EL (cell line): ENCODE measurements at regions not wholly inside any gene's neighbourhood (a gene's known extent, or its start where the extent isn't known, plus 50 kb on each side); places are given as distances from the start of the nearest gene placed in this dataset.
"Not testable (repeated sequence)": the region's sequence is repeated elsewhere in the genome, so short reads cannot be mapped to it uniquely, and the experiment has no call there.

ENCODE experiments used
- DNase-seq: peaks from one replicate; pipeline ENCODE4 v3.0.0-alpha.2; 2016

DNA sequence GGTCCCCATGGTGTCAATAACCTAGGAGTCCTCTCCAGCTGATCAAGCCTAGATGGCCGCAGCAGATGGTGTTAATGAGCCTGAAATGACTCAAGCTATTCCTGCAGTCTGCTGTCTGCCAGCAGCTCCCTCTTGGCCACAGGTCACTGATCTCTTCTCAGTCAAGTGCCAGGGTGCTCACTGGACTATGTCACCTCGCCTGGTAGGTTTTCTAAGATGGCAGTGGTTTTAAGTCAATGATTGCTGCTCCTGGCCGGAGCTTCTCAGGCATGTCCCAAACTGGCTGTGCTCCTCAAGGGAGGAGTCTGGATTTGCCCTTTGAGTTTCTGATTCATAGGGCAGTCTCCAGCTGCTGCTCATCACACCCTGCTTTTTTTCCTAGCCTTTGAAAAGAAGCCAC lies 58.6 kb upstream of the SHISA6 start:
- DNase-seq: no peak

DNA sequence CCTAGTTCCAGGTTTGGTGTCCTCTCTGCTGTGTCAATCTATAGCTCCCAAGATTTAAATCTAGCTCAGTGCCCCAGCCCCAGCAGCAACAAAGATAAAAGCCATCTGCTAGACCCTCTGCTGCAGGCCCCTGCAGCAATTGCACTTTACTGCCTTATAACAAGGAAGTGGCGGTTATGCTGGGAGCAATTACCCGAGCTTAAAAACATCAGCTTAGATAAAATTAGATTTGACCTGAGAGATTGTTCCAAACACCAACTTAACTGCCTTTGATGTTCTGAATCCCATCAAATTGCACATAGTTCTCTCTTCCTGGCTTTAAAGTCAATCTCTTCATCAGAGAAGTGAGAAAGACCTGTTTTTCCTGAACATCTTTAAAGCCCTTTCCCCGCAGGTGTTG lies 62.4 kb upstream of the SHISA6 start:
- DNase-seq: no peak

DNA sequence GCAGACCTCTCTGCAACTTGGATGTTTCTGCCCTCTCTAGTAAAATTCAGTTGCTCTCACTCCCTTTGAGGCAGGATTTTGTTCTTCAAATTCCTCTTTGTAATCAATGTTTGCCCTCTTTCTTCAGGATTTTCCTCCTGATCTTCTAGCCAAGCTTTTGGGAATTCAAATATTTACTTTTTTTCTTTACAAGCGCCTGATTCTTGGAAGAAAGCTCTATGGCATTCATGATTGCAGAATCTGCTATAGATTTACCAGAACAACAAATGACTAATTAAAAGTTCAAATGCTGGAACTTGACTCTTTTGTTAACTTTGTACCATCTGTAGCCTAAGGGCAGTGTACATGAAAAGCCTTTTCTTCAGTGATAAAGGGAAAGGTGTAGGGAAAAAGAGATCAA lies 63.7 kb upstream of the SHISA6 start:
- no peak for DNase-seq

DNA sequence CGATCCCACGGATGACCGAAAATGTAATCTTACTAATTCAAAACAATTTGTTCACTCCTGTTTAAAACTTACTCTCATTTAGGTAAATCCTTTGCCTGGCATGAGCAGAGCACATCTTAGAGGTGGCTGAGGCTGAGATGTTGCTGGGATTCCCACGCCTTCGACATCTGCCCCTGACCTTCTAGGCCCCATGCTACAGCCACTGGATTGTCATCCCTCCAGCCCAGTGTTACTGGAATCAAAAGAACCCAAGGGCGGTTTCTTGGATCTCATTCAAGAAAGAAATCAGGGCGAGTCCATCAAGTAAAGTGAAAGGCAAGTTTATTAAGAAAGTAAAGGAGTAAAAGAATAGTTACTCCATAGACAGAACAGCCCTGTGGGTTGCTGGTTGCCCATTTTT lies 64.5 kb upstream of the SHISA6 start:
- DNase-seq: no peak

DNA sequence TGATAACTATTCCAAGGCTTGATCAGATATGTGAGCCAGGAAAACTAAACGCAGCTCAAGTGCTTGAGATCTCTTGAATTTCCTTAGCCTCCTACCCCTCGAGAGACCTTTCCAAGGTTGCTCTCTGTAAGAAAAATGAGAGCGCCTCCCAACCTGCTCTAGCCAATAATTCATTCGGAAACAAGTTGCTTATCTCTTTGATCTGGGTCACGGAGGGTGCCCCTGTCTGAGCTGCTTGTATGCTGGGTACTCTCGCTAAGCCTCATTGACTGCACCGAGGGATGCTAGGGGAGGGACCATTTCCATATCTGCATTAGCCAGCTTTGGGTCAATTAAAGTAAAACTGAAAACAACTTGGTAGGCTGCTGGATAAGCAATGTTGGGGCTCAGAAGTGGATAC lies 70.1 kb upstream of the SHISA6 start:
- DNase-seq: no peak

DNA sequence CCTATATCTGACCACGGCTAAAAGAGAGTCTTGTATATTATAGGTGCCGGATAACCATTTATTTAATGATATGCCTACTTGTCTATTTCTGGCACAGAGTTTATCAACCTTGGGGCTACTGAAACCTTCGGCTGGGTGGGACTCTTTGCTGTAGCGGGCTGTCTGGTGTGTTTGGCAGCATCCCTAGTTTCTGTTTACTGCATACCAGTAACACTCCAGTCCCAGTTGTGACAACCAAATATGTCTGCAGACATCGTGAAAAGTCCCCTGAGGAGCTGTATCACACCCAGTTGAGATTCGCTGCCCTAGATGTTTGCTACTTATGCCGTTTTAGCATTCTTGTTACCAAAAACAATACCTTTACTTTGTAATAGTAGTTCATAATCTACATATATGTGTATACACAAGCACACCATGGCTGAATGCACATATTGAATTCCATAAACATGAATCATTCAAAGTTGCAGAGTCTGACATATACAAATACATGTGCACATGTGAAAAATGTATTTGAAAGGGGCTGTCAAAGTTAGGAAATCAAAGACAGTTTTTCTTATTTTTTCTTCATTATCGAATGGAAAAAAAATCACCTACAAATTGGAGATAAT lies 89.1 kb upstream of the SHISA6 start:
- no peak for DNase-seq

DNA sequence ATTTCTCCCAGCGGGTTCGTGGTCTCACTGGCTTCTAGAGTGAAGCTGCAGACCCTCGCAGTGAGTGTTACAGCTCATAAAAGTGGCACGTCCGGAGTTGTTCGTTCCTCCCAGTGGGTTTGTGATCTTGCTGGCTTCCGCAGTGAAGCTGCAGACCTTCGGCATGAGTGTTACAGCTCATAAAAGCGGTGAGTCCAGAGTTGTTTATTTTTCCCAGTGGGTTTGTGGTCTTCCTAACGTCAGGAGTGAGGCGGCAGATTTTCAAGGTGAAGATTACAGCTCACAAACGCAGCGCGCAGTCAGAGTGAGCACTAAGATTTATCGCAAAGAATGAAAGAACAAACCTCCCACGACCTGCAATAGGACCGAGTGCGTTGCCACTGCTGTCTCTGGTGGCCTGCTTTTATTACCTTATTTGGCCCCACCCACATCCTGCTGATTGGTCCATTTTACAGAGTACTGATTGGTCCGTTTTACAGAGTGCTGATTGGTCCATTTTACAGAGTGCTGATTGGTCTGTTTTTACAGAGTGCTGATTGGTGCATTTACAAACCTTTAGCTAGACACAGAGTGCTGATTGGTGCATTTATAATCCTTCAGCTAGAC lies 90.0 kb upstream of the SHISA6 start:
- not testable (repeated sequence) for DNase-seq

DNA sequence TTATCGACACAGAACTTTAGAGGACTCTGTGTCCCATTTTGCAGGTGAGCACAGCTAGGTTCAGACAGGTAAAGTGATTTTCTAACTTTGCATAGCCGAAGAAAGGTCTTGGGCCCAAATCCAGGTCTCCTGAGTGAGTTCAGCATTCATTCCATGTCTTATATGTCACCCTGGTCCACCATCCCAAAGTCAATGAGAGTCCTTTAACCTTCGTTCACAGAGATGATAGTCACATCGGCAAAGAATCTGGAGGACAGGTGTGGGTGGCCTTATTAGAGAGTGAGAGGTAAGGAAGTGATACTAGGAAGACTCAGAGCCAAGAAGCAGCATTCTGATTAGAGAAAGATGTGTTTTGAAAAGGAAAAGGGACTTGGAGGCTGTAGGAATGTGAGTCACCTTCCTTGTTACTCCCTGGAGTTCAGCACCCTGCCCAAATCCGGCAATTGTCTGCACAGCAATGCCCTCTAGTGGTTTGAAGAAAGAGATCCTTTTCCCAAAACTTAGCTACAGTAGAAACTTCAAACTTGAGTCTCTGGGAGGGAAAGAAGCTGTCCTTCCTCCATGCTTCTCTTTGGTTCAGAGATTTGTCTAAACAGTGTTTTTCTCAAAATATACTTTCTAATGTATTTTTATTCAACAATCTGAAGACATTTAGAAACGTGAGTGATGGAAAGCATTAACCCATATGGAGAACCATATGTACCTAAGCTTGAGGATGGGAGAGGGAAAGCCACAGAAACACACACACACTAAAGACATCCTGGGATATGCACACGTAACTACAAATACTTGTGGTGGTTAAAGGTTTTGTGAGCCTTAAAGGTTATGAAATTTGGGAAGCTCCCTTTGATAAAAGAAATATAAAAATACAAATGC lies 96.4 kb upstream of the SHISA6 start:
- peak; percentile 2 for DNase-seq

DNA sequence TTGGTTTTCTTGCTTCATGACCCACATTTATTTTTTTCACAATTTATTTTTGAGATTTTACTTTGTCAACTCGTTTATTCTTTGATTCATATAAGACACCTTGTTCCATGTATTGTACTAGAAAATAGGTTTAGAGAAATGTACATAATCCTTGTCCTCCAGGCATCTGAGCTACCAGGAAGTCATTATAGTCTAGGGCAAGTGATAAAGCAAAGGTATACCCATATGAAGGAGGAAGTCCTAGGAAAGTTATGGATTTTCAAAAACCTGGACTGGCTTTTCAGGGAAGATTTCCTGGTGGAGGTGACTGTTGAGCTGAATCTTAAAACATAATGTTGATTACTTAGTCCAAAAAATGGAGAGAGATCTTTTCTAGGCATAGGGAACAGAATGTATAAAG lies 98.8 kb upstream of the SHISA6 start:
- no peak for DNase-seq

DNA sequence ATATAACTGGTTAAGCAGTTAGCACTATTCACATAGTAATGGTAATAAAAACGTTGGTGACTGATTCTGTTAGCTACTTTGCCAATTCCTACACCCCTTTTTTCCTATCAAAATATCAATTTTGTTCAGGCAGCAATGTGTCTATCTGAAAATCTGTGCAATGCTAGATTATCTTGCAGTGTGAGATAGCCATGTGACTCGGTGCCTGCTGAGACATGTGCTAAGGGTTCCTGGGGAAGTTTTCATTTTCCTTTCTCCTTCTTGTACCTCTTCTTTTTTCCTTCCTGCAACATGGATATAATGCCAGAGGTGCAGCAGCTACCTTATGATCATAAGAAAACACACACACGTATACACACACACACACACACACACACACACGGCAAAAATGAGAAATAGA lies 100.5 kb upstream of the SHISA6 start:
- no peak for DNase-seq

DNA sequence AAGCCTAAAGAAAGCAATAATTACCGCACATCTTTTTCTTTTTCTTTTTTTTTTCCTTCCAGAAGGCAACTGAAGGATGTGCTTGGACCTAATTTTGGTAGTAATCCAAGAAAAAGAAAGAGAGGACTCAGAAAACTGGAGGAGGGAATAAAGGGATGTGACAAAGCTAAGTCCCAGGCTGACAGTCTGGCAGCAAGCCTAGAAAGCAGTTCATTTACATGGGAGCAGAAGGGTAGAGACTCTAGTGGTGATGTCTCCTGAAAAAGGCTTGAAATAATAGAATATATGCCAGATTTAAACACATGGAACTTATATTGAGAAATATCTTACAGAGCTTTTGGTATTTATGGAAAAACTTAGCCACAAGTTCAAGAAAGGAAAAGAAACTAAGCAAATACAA lies 101.0 kb upstream of the SHISA6 start:
- no peak for DNase-seq

DNA sequence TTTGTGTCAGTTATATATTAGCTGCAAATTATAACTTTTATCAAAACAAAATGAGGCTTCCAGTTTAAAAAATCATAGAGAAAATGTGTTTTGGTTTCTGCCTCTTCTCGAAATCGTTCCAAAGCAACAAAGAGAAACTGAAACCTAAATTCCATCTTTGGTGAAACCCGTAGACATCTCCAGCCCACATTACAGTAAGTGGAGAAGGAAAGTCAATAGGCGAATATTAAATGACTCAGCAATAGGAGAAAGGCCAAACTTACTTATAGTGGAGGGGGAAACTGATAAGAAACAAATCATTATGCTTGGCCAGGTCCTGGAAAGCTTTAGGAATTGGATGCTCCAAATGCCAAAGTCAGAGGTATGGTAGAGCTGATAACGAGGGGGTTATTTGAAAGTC lies 103.0 kb upstream of the SHISA6 start:
- no peak for DNase-seq

DNA sequence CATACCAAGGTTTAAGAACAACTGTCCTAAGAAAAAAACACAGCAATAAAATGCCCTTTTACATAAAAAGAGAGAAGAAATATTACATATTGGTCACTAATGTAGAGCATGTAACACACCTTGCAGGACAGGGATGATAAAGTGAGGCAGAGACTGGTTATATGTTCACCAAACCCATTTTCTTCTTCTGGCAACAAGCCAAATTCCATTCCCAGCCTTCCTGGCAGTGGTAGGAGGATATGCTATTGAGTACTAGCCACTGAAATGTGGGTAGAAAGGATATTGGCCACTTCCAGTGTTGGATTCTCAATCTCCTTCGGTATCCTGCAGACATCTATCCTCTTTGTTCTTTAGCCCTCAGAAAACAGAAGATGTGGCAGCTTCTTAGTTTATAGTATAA lies 105.2 kb upstream of the SHISA6 start:
- no peak for DNase-seq

DNA sequence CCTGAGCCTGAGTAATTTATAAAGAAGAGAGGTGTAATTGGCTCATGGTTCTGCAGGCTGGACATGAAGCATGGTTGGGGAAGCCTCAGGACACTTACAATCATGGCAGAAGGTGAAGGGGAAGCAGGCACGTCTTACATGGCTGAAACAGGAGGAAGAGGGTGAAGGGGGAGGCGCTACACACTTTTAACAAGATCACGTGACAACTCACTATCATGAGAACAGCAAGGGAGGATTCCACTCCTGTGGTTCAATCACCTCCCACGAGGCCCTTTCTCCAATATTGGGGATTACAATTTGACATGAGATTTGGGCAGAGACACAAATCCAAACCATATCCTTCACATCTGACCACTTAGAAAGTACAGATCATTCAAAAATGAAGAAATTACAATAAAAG lies 110.6 kb upstream of the SHISA6 start:
- no peak for DNase-seq

DNA sequence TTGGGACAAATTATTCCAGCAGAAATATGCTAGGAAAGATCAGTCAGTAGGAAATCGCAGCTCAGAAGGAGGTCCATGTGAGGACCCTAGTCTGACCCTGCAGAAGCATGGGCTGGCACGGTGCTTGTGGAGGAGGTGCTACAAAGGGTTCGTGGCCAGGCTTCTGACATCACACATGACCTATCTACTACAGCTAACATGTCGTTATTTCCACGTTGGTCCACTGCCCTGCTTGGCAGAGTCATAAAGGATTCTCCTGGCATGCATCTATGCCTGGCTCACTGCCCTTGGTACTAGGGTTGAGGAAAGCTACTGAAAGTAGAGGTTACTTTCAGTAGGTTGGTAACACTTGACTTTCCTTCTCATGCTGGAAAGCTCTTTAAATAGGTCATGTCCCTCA lies 118.1 kb upstream of the SHISA6 start:
- DNase-seq: no peak

DNA sequence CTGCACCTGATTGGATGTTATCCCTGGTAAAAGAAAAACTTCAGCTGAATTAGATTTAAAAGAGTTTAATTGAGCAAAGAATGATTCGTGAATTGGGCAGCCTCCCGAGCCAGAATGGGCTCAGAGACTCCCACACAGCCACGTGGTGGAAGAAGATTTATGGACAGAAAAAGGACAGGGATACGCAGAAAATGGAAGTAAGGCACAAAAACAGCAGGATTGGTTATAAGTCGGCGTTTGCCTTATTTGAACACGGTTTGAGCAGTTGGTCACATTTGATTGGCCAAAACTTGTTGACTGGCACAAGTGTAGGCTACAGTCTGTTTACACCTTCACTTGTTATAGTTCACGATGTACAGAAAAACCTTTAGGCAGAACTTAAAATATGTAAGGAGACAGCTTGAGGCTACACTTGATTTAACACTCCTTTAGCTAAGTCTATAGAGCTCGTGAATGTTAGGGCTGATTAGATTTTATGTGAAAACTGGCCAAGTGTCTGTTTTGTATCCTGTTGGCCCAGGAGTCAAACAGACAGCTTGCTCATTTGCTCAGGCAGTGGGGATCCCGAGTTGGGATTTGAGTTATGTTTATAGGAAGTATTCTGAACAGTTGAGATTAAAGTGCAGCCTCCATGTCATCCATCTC lies 119.5 kb upstream of the SHISA6 start:
- no peak for DNase-seq

DNA sequence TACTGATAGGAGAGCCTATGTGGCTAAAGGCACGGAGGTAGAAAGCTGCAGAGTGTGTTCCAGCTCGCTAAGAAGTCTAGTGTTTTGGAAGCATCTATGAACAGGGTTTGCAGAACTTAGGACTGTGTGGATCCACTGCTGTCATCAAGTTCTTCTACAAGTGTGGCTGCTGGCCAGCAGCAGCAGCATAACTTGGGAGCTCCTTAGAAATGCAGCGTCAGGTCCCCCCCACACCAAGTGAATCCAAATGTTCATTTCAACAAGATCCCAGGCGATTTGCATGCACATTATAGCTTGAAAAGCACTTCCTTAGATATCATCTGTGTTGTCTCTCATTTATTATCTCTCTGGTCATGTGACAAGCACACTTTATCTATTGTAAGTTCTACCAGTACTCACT lies 131.9 kb upstream of the SHISA6 start:
- DNase-seq: no peak

DNA sequence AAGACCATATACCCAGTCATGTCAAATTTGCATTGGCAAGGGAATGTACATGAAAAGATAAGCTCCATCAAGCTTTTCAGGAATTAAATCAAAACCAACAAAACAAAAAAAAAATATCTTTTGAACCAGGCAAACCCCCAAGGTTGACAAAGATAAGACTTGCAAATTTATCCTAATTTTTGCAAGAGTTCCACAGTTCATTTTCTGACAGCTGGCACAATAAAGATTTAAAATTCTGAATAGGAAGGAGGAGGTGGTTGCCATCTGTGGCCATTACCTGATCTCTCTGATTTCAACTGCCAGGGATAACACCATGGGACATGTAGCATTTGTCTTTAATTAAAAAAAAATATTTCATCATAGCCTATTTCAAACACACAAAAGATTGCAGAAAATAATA lies 135.9 kb upstream of the SHISA6 start:
- no peak for DNase-seq

DNA sequence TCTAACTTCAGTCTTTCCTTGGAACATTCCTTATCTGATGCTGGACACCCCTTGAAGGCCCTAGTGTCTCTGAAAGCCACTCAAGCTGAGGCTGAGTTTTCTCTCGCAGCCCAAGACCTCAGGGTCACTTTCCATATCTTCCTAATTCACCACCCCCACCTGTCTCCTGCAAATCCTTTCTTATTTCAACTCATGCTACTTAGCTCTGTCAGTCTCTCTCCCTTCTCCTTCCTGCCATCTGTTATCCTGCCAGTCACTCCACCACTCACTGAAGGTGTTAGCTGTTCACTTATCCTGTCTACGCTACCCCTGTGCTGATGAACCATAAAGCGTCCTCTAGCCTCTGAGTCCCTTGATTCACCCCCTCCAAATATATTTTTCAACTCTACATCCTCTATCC lies 143.9 kb upstream of the SHISA6 start:
- DNase-seq: no peak

DNA sequence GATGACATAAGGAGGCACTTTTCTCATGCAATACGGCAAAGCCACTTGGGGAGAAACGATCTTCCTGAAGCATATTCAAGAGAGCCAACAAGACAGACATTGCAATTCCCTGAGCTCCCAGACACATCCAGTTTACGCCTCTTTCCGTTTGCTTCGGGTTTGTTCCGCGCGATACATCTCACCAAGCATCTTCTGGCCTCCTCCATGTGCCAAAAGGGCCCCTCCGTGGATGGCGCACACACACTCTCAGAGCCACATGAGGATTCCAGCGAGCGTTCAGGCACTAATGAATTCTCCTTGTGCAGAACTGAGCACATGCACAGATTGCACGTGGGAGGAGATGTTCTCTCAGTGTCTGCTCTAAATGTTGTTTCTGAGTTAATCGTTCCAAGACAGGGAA lies 146.7 kb upstream of the SHISA6 start:
- DNase-seq: no peak

DNA sequence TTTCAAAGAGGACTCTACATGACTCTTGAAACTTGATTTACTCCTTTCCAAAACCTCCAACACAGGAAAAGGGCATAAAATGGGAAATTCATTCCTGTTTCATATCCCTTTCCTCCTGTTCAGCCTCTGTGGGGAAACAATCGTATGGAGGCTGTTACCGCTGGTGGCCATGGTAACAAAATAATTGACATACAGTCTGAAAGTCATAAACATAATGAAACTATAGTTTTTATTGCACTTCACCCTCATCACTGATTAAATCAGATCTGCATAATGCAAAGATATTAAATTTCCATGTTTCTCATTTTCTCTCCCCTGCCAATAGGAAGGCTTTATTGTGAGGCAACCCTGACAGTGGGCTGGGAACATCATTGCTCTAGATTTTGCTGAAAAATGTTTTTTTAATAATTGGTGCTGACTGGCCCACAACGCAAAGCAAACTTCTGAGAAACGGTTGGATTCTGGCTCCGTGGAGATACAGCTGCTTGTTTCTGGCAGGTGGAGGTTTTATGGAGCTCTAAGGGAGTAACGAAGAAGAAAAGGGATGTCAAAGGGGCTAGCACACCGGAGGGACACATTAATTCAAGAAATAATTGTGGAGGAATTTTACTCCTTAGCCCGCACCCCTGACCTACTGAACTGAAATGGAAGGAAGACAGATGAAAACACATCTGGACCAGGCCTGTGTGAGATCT lies 154.2 kb upstream of the SHISA6 start:
- no peak for DNase-seq

DNA sequence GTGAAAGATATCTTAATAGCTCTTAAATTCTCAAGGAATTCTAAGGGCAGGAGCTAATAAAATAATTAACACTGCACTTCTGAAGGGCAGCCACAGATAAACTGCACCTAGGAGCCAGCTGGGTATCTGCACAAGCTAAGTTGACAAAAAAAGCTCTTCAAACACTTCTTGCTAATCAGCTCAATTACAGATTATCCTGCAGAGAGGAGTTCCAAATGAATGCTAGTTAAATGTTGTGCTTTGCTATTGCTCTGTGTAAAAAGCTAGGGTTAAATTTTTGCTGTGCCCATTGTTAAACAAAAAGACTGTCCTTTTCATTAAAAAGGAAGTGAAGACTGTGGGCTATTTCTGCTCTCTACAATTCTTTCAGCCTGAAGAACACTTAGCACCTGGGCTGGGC lies 158.5 kb upstream of the SHISA6 start:
- no peak for DNase-seq

DNA sequence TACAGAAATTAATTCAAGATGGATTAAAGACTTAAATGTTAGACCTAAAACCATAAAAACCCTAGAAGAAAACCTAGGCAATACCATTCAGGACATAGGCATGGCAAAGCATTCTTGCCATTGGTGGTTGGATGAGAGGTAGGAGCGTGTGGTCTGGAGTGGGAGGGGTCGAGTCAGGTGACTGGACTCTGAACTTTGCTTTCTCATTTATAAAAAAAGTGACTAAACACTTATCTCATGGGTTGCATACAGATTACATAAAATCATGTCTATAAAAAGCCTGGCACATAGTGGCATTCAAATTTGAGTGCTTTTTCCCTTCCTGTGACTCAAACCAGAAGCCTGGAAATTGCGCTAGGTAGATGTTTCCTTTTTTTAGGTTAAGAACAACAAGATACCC lies 159.7 kb upstream of the SHISA6 start:
- no peak for DNase-seq
